ENCODE measurements at regions not wholly inside any gene's neighbourhood (a gene's known extent, or its start where the extent isn't known, plus 50 kb on each side); places are given as distances from the start of the nearest gene placed in this dataset.

GRCh38 chr3:137205394-137206045 lies 247.7 kb downstream of the IL20RB start:
- DNase-seq, result no peak

- DNase-seq, result no peak
Measured at GRCh38 chr3:137207616-137208015, 249.8 kb downstream of the IL20RB start.

- DNase-seq, result no peak
Measured at GRCh38 chr3:137217733-137218132, 259.9 kb downstream of the IL20RB start.

- no peak for DNase-seq
Measured at GRCh38 chr3:137219801-137220445, 262.1 kb downstream of the IL20RB start.

GRCh38 chr3:137222736-137223225 lies 265.0 kb downstream of the IL20RB start:
- no peak for DNase-seq

GRCh38 chr3:137224464-137224863 lies 266.7 kb downstream of the IL20RB start:
- DNase-seq, result no peak

- DNase-seq, result no peak
Measured at GRCh38 chr3:137242836-137243400, 285.1 kb downstream of the IL20RB start.

GRCh38 chr3:137246491-137246890 lies 288.7 kb downstream of the IL20RB start:
- no peak for DNase-seq

GRCh38 chr3:137249311-137249940 lies 291.6 kb downstream of the IL20RB start:
- DNase-seq, result no peak

GRCh38 chr3:137259089-137259488 lies 301.3 kb downstream of the IL20RB start:
- no peak for DNase-seq

GRCh38 chr3:137259701-137260100 lies 301.9 kb downstream of the IL20RB start:
- DNase-seq, result peak; percentile 54

GRCh38 chr3:137264071-137264820 lies 306.5 kb downstream of the IL20RB start:
- DNase-seq, result peak; percentile 87

- no peak for DNase-seq
Measured at GRCh38 chr3:137264843-137265330, 307.1 kb downstream of the IL20RB start.

GRCh38 chr3:137282871-137283270 lies 325.1 kb downstream of the IL20RB start:
- no peak for DNase-seq

- DNase-seq, result no peak
Measured at GRCh38 chr3:137285924-137286323, 328.1 kb downstream of the IL20RB start.

- DNase-seq, result no peak
Measured at GRCh38 chr3:137293086-137293485, 335.3 kb downstream of the IL20RB start.

- DNase-seq, result no peak
Measured at GRCh38 chr3:137294139-137294538, 336.4 kb downstream of the IL20RB start.

GRCh38 chr3:137294839-137295238 lies 337.1 kb downstream of the IL20RB start:
- DNase-seq, result no peak

- DNase-seq, result no peak
Measured at GRCh38 chr3:137295336-137295735, 337.6 kb downstream of the IL20RB start.

- no peak for DNase-seq
Measured at GRCh38 chr3:137296116-137296515, 338.3 kb downstream of the IL20RB start.

- DNase-seq, result no peak
Measured at GRCh38 chr3:137297770-137298169, 340.0 kb downstream of the IL20RB start.

GRCh38 chr3:137300703-137301102 lies 342.9 kb downstream of the IL20RB start:
- no peak for DNase-seq
